Esophagus muscularis mucosa (tissue), 4 donors: ENCODE measurements at regions not wholly inside any gene's neighbourhood (a gene's known extent, or its start where the extent isn't known, plus 50 kb on each side); places are given as distances from the start of the nearest gene placed in this dataset.
"Not testable (repeated sequence)": the region's sequence is repeated elsewhere in the genome, so short reads cannot be mapped to it uniquely, and the experiment has no call there.

Experiments used
- DNase-seq: peaks from one replicate; pipeline ENCODE4 v3.0.0-alpha.2; 2017; ENCODE audit errors: extremely low spot score
- H3K27ac ChIP-seq, 4 donors: fragments of 200-600 bp; sonication (generic); replicated peaks in 1 of 4; 1 replicate in 3 of 4; 2 replicates in 1 of 4; pipeline ENCODE4 v1.5.1; 2016 to 2019; ENCODE audit warnings: mild to moderate bottlenecking in 1 of 4
- H3K27me3 ChIP-seq, 4 donors: fragments of 200-600 bp; sonication (generic); one replicate each; pipeline versions ENCODE4 v1.5.1 to v1.6.0; 2016 to 2019
- H3K36me3 ChIP-seq, 4 donors: fragments of 200-600 bp; sonication (generic); one replicate each; pipeline ENCODE4 v1.5.1; 2016 to 2019
- H3K4me1 ChIP-seq, 4 donors: fragments of 200-600 bp; sonication (generic); one replicate each; pipeline ENCODE4 v1.5.1; 2016 to 2019
- H3K4me3 ChIP-seq, 4 donors: fragments of 200-600 bp; sonication (generic); 1 replicate in 2 of 4; 2 replicates in 2 of 4; pipeline ENCODE4 v1.5.1; 2016 to 2019; ENCODE audit warnings: mild to moderate bottlenecking in 4 of 4, moderate library complexity in 1 of 4
- H3K9me3 ChIP-seq, 4 donors: fragments of 200-600 bp; sonication (generic); 1 replicate in 3 of 4; 2 replicates in 1 of 4; pipeline ENCODE4 v1.5.1; 2016 to 2019
- EP300 ChIP-seq: sonication (generic); formaldehyde crosslinking; IDR thresholded peaks from one replicate; pipeline ENCODE4 v1.6.1; 2017; ENCODE audit warnings: antibody characterized with exemption
- POLR2A ChIP-seq: fragments of 450-650 bp; IDR thresholded peaks from one replicate; pipeline ENCODE4 v1.6.1; 2017; ENCODE audit warnings: antibody characterized with exemption, moderate library complexity, mild to moderate bottlenecking, low read depth
- POLR2AphosphoS5 ChIP-seq, 2 donors: sonication (generic); formaldehyde crosslinking; IDR thresholded peaks; one replicate each; pipeline ENCODE4 v1.6.1; 2017; ENCODE audit warnings: antibody characterized with exemption in 2 of 2
- WGBS: methylation state at CpG from one replicate; pipeline ENCODE4 v1.1.5; 2018; 5-methylcytosine and 5-hydroxymethylcytosine counted together
- intact Hi-C: fragments of 100-400 bp; cut with DNase I; formaldehyde crosslinking; loops from one replicate; pipeline ENCODE4 v1.15.1; 2023
- TF ChIP-seq, protein P1 (sequence below), 3 experiments: fragments of 200-600 bp in 2 of 3; fragments of 450-650 bp in 1 of 3; sonication (generic) in 2 of 3; IDR thresholded peaks; one replicate each; pipeline ENCODE4 v1.5.1; 2017 to 2019; ENCODE audit warnings: antibody characterized with exemption in 3 of 3, mild to moderate bottlenecking in 2 of 3, moderate library complexity in 1 of 3

GRCh38 chr19:21668072-21668773 lies 99.2 kb downstream of the ZNF100 start:
- H3K27me3 ChIP-seq, DNase-seq, H3K36me3 ChIP-seq, H3K4me3 ChIP-seq, intact Hi-C loops, H3K27ac ChIP-seq, H3K4me1 ChIP-seq, H3K9me3 ChIP-seq: not testable (repeated sequence)
- WGBS: 31% methylated on average over 3 of the region's 3 CpGs

GRCh38 chr19:21655540-21656126 lies 111.7 kb downstream of the ZNF100 start:
- Histone ChIP-seq H3K36me3 (no peaks in the 10 kb centered on the region), H3K9me3 (no peaks in the 10 kb centered on the region), H3K27me3 (no peaks in the 10 kb centered on the region), H3K4me1 (no peaks in the 10 kb centered on the region), H3K27ac (no peak overlapping the region), H3K4me3 (no peak overlapping the region)
- TF ChIP-seq, protein P1, sequence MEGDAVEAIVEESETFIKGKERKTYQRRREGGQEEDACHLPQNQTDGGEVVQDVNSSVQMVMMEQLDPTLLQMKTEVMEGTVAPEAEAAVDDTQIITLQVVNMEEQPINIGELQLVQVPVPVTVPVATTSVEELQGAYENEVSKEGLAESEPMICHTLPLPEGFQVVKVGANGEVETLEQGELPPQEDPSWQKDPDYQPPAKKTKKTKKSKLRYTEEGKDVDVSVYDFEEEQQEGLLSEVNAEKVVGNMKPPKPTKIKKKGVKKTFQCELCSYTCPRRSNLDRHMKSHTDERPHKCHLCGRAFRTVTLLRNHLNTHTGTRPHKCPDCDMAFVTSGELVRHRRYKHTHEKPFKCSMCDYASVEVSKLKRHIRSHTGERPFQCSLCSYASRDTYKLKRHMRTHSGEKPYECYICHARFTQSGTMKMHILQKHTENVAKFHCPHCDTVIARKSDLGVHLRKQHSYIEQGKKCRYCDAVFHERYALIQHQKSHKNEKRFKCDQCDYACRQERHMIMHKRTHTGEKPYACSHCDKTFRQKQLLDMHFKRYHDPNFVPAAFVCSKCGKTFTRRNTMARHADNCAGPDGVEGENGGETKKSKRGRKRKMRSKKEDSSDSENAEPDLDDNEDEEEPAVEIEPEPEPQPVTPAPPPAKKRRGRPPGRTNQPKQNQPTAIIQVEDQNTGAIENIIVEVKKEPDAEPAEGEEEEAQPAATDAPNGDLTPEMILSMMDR (IDR thresholded peaks at IDR 0.05): no peak
- no peak for TF ChIP-seq EP300
- TF ChIP-seq POLR2A: no peak
- TF ChIP-seq POLR2AphosphoS5 (IDR thresholded peaks at IDR 0.05): no peak
- intact Hi-C loops: no loop called here
- no peak for DNase-seq
- WGBS: 57% methylated on average over 3 of the region's 3 CpGs

DNA sequence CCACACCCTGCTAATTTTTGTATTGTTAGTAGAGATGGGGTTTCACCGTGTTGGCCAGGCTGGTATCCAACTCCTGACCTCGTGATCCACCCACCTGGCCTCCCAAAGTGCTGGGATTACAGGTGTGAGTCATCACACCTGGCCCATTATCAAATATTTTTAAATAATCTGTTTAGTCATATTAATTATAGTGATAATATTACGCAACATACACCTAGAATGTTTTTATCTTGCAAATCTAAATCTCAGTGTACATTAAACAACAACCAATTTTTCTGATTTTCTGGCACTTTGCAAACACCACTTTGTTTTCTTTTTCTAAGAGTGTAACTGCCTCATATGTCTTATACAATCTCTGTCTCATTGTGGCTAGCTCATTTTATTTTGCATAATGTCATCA lies 115.9 kb downstream of the ZNF100 start:
- H3K9me3 ChIP-seq, intact Hi-C loops, H3K27ac ChIP-seq, DNase-seq, H3K27me3 ChIP-seq, H3K36me3 ChIP-seq, H3K4me3 ChIP-seq, H3K4me1 ChIP-seq: not testable (repeated sequence)
- WGBS: 63% methylated on average over 3 of the region's 3 CpGs

DNA sequence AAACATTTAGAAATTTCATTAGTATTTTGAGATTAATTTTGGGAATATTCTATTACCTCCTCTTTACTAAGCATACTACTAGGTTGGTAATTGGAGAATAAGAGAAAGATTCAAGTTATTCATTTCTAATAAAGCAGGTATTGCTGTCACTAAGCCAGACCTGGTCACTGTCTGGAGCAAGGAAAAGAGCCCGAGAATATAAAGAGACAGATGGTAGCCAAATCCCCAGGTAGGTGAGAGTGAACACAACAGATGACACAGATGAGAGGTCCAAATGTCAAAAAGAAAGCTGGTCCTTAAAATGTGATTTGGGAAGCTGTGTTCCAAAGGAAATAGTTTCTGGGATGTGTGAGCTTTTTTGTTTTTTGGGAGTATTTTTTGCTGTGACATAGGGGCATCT lies 128.6 kb downstream of the ZNF100 start:
- 88% methylated on average over 1 of the region's 1 CpG for WGBS
- no peaks in the 10 kb centered on the region for H3K9me3 ChIP-seq

DNA sequence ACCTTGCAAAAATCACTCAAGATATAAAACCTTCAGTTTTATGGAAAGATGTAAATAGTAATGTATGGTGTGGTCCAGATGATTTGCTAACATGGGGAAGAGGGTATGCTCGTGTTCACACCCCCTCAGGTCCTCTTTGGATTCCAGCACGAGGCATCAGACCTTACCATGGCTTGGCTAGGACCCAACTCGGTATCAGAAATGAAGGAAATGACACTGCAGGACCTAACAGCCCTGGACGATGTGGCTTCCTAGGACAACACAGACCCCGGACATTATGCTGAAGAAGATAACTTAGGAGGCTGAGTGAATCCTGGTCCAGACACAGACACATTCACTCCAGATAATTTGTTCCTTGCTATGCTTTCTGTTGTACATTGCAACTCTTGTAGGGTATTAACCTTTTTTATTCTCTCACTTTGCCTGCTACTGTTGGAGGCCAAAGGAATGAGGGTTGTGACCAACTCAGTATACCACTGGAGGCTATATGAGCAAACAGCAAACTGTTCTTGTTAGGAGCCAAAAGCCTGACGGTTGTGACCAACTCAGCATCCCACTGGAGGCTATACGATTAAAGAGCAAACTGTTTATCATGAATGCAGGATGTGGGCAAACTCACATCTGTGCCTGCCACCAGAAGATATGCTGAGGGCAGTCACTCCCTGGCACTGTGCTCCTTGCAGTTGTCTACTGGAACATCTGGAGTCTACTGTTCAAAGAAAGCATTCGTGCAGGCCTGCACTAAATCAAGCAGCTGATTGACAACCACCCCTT lies 121.7 kb downstream of the ZNF429 start:
- no peak for TF ChIP-seq POLR2AphosphoS5 (IDR thresholded peaks at IDR 0.05)
- no peak for TF ChIP-seq POLR2A
- H3K9me3 ChIP-seq: no peaks in the 10 kb centered on the region
- intact Hi-C loops: no loop called here
- H3K4me1 ChIP-seq: no peaks in the 10 kb centered on the region
- no peaks in the 10 kb centered on the region for H3K27me3 ChIP-seq
- no peaks in the 10 kb centered on the region for H3K36me3 ChIP-seq
- 81% methylated on average over 8 of the region's 8 CpGs for WGBS
- no peak overlapping the region for H3K4me3 ChIP-seq
- no peak for DNase-seq
- H3K27ac ChIP-seq: no peak overlapping the region

More for the DNA sequence above, 128.6 kb downstream of the ZNF100 start:
- no peak for DNase-seq
- Histone ChIP-seq H3K36me3 (no peaks in the 10 kb centered on the region), H3K4me3 (no peak overlapping the region), H3K4me1 (no peaks in the 10 kb centered on the region), H3K27ac (no peak overlapping the region), H3K27me3 (no peaks in the 10 kb centered on the region)
- no peak for TF ChIP-seq POLR2AphosphoS5 (IDR thresholded peaks at IDR 0.05)
- TF ChIP-seq, protein P1 (IDR thresholded peaks at IDR 0.05): no peak
- TF ChIP-seq EP300: no peak
- no peak for TF ChIP-seq POLR2A
- intact Hi-C loops: no loop called here

GRCh38 chr19:21626091-21626490 lies 120.7 kb downstream of the ZNF429 start:
- Histone ChIP-seq H3K27ac (no peak overlapping the region), H3K36me3 (no peaks in the 10 kb centered on the region), H3K4me1 (no peaks in the 10 kb centered on the region), H3K27me3 (no peaks in the 10 kb centered on the region), H3K9me3 (no peaks in the 10 kb centered on the region), H3K4me3 (no peak overlapping the region)
- WGBS: 79% methylated on average over 1 of the region's 1 CpG
- no peak for TF ChIP-seq EP300
- TF ChIP-seq POLR2AphosphoS5 (IDR thresholded peaks at IDR 0.05): no peak
- TF ChIP-seq POLR2A: no peak
- TF ChIP-seq, protein P1 (IDR thresholded peaks at IDR 0.05): no peak
- no peak for DNase-seq
- intact Hi-C loops: no loop called here
